HEK293 (cell line): ENCODE measurements at regions not wholly inside any gene's neighbourhood (a gene's known extent, or its start where the extent isn't known, plus 50 kb on each side); places are given as distances from the start of the nearest gene placed in this dataset.

Experiments used
- CTCF ChIA-PET: fragments of 350-600 bp; formaldehyde crosslinking; extraction: SDS; loops from one replicate; lab custom pipeline; 2021; ENCODE audit warnings: antibody characterized with exemption; lab: Yijun Ruan, JAX
- POLR2A ChIA-PET: fragments of 300-600 bp; formaldehyde crosslinking; extraction: SDS; loops from one replicate; lab custom pipeline; 2020; ENCODE audit warnings: antibody characterized with exemption, inconsistent platforms; lab: Yijun Ruan, JAX
- H3K27ac ChIP-seq: fragments of 200-500 bp; sonication (Bioruptor generic); 2 replicates; pipeline ENCODE4 v1.5.1; 2014; ENCODE audit warnings: low read depth, low read length, control low read depth, inconsistent platforms; ENCODE audit errors: extremely low read depth
- H3K36me3 ChIP-seq, 2 experiments: fragments of 200-500 bp in 1 of 2; sonication (Bioruptor generic) in 1 of 2; 1 replicate in 1 of 2; 2 replicates in 1 of 2; pipeline ENCODE4 v1.5.1; 2014 to 2017; ENCODE audit warnings: inconsistent platforms in 2 of 2, low read length in 2 of 2; ENCODE audit not compliant: control insufficient read depth in 2 of 2, insufficient read depth in 1 of 2
- H3K4me1 ChIP-seq: fragments of 200-500 bp; sonication (Bioruptor generic); 2 replicates; pipeline ENCODE4 v1.5.1; 2014; ENCODE audit warnings: mild to moderate bottlenecking, low read length, inconsistent platforms; ENCODE audit not compliant: control insufficient read depth, insufficient read depth
- H3K4me3 ChIP-seq: 2 replicates; pipeline ENCODE4 v1.5.1; 2011; ENCODE audit warnings: low read depth, mild to moderate bottlenecking, control low read depth, low read length, moderate library complexity
- H3K9me3 ChIP-seq: fragments of 200-500 bp; sonication (Bioruptor generic); 2 replicates; pipeline ENCODE4 v1.5.1; 2014; ENCODE audit warnings: low read depth, low read length, inconsistent platforms; ENCODE audit not compliant: control insufficient read depth, insufficient read depth
- GLIS1 ChIP-seq: fragments of 450-650 bp; formaldehyde crosslinking; IDR thresholded peaks from 2 replicates; pipeline ENCODE4 v1.5.1; 2016; ENCODE audit warnings: missing biosample characterization, missing genetic modification characterization
- MEIS1 ChIP-seq: sonication (generic); formaldehyde crosslinking; IDR thresholded peaks from 2 replicates; pipeline ENCODE4 v1.8.1; 2022; ENCODE audit warnings: missing genetic modification reagents, mild to moderate bottlenecking, borderline replicate concordance
- MYNN ChIP-seq: fragments of 450-650 bp; formaldehyde crosslinking; IDR thresholded peaks from 2 replicates; pipeline ENCODE4 v1.5.1; 2016; ENCODE audit warnings: missing biosample characterization, missing genetic modification characterization, borderline replicate concordance
- PRDM1 ChIP-seq: fragments of 450-650 bp; formaldehyde crosslinking; IDR thresholded peaks from 2 replicates; pipeline ENCODE4; 2016; ENCODE audit warnings: missing biosample characterization, missing genetic modification characterization
- REPIN1 ChIP-seq: fragments of 450-650 bp; formaldehyde crosslinking; IDR thresholded peaks from 2 replicates; pipeline ENCODE4 v1.5.1; 2017; ENCODE audit warnings: missing biosample characterization, missing genetic modification characterization, low read depth
- TRIM28 ChIP-seq: IDR thresholded peaks from 2 replicates; pipeline ENCODE4 v1.6.1; 2011; ENCODE audit warnings: low read length, control low read depth, borderline replicate concordance
- YY1 ChIP-seq: fragments of 450-650 bp; formaldehyde crosslinking; IDR thresholded peaks from 2 replicates; pipeline ENCODE4 v1.5.1; 2018; ENCODE audit warnings: missing biosample characterization, missing genetic modification characterization
- ZFP37 ChIP-seq: fragments of 450-650 bp; formaldehyde crosslinking; IDR thresholded peaks from 2 replicates; pipeline ENCODE4 v1.5.1; 2016; ENCODE audit warnings: missing biosample characterization, missing genetic modification characterization
- ZNF140 ChIP-seq: fragments of 450-650 bp; formaldehyde crosslinking; IDR thresholded peaks from 2 replicates; pipeline ENCODE4 v1.5.1; 2016; ENCODE audit warnings: missing biosample characterization, missing genetic modification characterization
- ZNF221 ChIP-seq: fragments of 450-650 bp; formaldehyde crosslinking; IDR thresholded peaks from 2 replicates; pipeline ENCODE4 v1.5.1; 2017; ENCODE audit warnings: missing biosample characterization, missing genetic modification characterization, borderline replicate concordance
- ZNF266 ChIP-seq: fragments of 450-650 bp; formaldehyde crosslinking; IDR thresholded peaks from 2 replicates; pipeline ENCODE4 v1.5.1; 2016; ENCODE audit warnings: missing biosample characterization, missing genetic modification characterization, low read depth
- ZNF274 ChIP-seq, 2 experiments: fragments of 200-500 bp in 1 of 2; fragments of 450-650 bp in 1 of 2; sonication (Bioruptor generic) in 1 of 2; formaldehyde crosslinking in 1 of 2; IDR thresholded peaks; 2 replicates each; pipeline versions ENCODE4 v1.5.1 to v1.6.1; 2014 to 2016; ENCODE audit warnings: borderline replicate concordance in 1 of 2, inconsistent platforms in 1 of 2, low read length in 1 of 2, missing biosample characterization in 1 of 2, missing genetic modification characterization in 1 of 2
- ZNF292 ChIP-seq: fragments of 450-650 bp; formaldehyde crosslinking; IDR thresholded peaks from 2 replicates; pipeline ENCODE4 v1.5.1; 2016; ENCODE audit warnings: low read depth, missing biosample characterization, missing genetic modification characterization, borderline replicate concordance
- ZNF354C ChIP-seq: fragments of 450-650 bp; formaldehyde crosslinking; IDR thresholded peaks from 2 replicates; pipeline ENCODE4 v1.5.1; 2016; ENCODE audit warnings: missing biosample characterization, missing genetic modification characterization, low read depth, borderline replicate concordance
- ZNF394 ChIP-seq: fragments of 450-650 bp; formaldehyde crosslinking; IDR thresholded peaks from 2 replicates; pipeline ENCODE4 v1.5.1; 2016; ENCODE audit warnings: missing biosample characterization, missing genetic modification characterization, mild to moderate bottlenecking, moderate library complexity, borderline replicate concordance
- ZNF404 ChIP-seq: fragments of 450-650 bp; formaldehyde crosslinking; IDR thresholded peaks from 2 replicates; pipeline ENCODE4 v1.5.1; 2017; ENCODE audit warnings: missing biosample characterization, missing genetic modification characterization
- ZNF473 ChIP-seq: fragments of 450-650 bp; formaldehyde crosslinking; IDR thresholded peaks from 2 replicates; pipeline ENCODE4 v1.5.1; 2017; ENCODE audit warnings: missing biosample characterization, missing genetic modification characterization
- ZNF544 ChIP-seq: fragments of 450-650 bp; formaldehyde crosslinking; IDR thresholded peaks from 2 replicates; pipeline ENCODE4 v1.5.0; 2017; ENCODE audit warnings: missing biosample characterization, missing genetic modification characterization
- ZNF548 ChIP-seq: fragments of 450-650 bp; formaldehyde crosslinking; IDR thresholded peaks from 2 replicates; pipeline ENCODE4 v1.5.1; 2016; ENCODE audit warnings: missing biosample characterization, missing genetic modification characterization
- ZNF670 ChIP-seq: fragments of 450-650 bp; formaldehyde crosslinking; IDR thresholded peaks from 2 replicates; pipeline ENCODE4 v1.5.1; 2016; ENCODE audit warnings: missing biosample characterization, missing genetic modification characterization, low read depth
- ZNF677 ChIP-seq: fragments of 450-650 bp; IDR thresholded peaks from 2 replicates; pipeline ENCODE4 v1.5.0; 2018; ENCODE audit warnings: missing biosample characterization, mild to moderate bottlenecking, missing genetic modification characterization, moderate library complexity
- ZNF768 ChIP-seq: fragments of 450-650 bp; formaldehyde crosslinking; IDR thresholded peaks from 2 replicates; pipeline ENCODE4 v1.5.1; 2018; ENCODE audit warnings: missing biosample characterization, mild to moderate bottlenecking, missing genetic modification characterization
- TF ChIP-seq, protein P1 (sequence below): fragments of 450-650 bp; formaldehyde crosslinking; IDR thresholded peaks from 2 replicates; pipeline ENCODE4 v1.5.1; 2016; ENCODE audit warnings: missing biosample characterization, missing genetic modification characterization
- TF ChIP-seq, protein P2 (sequence below): fragments of 450-650 bp; formaldehyde crosslinking; IDR thresholded peaks from 2 replicates; pipeline ENCODE4 v1.5.1; 2016; ENCODE audit warnings: missing biosample characterization, missing genetic modification characterization

DNA sequence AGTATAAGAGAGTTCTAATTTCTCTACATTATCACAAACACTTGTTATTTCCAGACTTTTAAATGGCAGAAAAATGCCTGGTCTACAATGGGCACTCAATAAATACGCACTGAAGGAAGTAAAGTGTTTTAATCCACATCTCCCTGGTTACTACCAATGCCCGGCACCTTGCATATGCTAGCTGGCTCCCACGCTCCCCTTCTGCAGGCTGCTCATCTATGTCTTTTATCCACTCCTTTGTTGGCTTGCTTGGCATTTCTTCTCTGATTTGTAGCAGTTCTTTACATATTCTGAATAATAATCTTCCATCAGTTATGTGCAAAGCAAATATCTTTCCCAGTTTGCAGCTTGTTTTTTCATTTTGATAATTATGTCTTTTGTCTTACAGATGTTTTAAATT lies 74.6 kb upstream of the PRR23E start:
- no peaks in the 10 kb centered on the region for H3K9me3 ChIP-seq
- TF ChIP-seq ZNF140 (tag by site-specific recombination), result no peak
- TF ChIP-seq PRDM1, result no peak
- no peak for TF ChIP-seq ZNF274 (IDR thresholded peaks at IDR 0.05; ENCODE audit: low read length)
- no peak for TF ChIP-seq ZNF274 (tag by site-specific recombination; IDR thresholded peaks at IDR 0.05; ENCODE audit: borderline replicate concordance)
- no peak for TF ChIP-seq ZNF544 (tag by site-specific recombination)
- no peak for TF ChIP-seq ZFP37 (tag by site-specific recombination)
- no peak for TF ChIP-seq ZNF404 (tag by site-specific recombination)
- TF ChIP-seq GLIS1, result no peak
- no peak for TF ChIP-seq ZNF221 (tag by site-specific recombination)
- TF ChIP-seq, protein P1, sequence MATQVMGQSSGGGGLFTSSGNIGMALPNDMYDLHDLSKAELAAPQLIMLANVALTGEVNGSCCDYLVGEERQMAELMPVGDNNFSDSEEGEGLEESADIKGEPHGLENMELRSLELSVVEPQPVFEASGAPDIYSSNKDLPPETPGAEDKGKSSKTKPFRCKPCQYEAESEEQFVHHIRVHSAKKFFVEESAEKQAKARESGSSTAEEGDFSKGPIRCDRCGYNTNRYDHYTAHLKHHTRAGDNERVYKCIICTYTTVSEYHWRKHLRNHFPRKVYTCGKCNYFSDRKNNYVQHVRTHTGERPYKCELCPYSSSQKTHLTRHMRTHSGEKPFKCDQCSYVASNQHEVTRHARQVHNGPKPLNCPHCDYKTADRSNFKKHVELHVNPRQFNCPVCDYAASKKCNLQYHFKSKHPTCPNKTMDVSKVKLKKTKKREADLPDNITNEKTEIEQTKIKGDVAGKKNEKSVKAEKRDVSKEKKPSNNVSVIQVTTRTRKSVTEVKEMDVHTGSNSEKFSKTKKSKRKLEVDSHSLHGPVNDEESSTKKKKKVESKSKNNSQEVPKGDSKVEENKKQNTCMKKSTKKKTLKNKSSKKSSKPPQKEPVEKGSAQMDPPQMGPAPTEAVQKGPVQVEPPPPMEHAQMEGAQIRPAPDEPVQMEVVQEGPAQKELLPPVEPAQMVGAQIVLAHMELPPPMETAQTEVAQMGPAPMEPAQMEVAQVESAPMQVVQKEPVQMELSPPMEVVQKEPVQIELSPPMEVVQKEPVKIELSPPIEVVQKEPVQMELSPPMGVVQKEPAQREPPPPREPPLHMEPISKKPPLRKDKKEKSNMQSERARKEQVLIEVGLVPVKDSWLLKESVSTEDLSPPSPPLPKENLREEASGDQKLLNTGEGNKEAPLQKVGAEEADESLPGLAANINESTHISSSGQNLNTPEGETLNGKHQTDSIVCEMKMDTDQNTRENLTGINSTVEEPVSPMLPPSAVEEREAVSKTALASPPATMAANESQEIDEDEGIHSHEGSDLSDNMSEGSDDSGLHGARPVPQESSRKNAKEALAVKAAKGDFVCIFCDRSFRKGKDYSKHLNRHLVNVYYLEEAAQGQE, result no peak
- TF ChIP-seq ZNF394 (tag by site-specific recombination), result no peak
- ChIA-PET POLR2A (no interaction called here), CTCF (interaction anchor here (0.6 kb wide), 1 partner anchor 197 kb away, joined by 3 read pairs; no protein-coding TSS in a partner anchor)
- H3K27ac ChIP-seq, result no peak overlapping the region
- no peak overlapping the region for H3K4me3 ChIP-seq
- H3K36me3 ChIP-seq, result no peaks in the 10 kb centered on the region
- no peaks in the 10 kb centered on the region for H3K4me1 ChIP-seq

GRCh38 chr3:127119693-127120464 lies 73.1 kb upstream of the PRR23E start:
- Histone ChIP-seq H3K9me3 (no peaks in the 10 kb centered on the region), H3K36me3 (no peaks in the 10 kb centered on the region), H3K4me1 (no peaks in the 10 kb centered on the region), H3K4me3 (no peak overlapping the region), H3K27ac (no peak overlapping the region)
- ChIA-PET POLR2A (no interaction called here), CTCF (interaction anchor here (0.6 kb wide), 1 partner anchor 1546 kb away, joined by 3 read pairs; no protein-coding TSS in a partner anchor)
- TF ChIP-seq ZNF677 (no peak), TRIM28 (no peak), YY1 (tag by site-specific recombination) (no peak), ZNF548 (tag by site-specific recombination) (no peak), ZNF670 (tag by site-specific recombination) (no peak), ZNF768 (tag by site-specific recombination) (no peak), REPIN1 (tag by site-specific recombination) (no peak), ZNF266 (no peak), ZNF292 (no peak), MYNN (tag by site-specific recombination) (no peak), ZNF473 (tag by site-specific recombination) (no peak), ZNF354C (tag by site-specific recombination) (no peak), MEIS1 (CRISPR knock-in tag) (no peak)
- TF ChIP-seq, protein P2, sequence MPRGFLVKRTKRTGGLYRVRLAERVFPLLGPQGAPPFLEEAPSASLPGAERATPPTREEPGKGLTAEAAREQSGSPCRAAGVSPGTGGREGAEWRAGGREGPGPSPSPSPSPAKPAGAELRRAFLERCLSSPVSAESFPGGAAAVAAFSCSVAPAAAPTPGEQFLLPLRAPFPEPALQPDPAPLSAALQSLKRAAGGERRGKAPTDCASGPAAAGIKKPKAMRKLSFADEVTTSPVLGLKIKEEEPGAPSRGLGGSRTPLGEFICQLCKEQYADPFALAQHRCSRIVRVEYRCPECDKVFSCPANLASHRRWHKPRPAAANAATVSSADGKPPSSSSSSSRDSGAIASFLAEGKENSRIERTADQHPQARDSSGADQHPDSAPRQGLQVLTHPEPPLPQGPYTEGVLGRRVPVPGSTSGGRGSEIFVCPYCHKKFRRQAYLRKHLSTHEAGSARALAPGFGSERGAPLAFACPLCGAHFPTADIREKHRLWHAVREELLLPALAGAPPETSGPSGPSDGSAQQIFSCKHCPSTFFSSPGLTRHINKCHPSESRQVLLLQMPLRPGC (tag by site-specific recombination), result no peak
